Mesendoderm (in vitro differentiated cells): ENCODE measurements at regions not wholly inside any gene's neighbourhood (a gene's known extent, or its start where the extent isn't known, plus 50 kb on each side); places are given as distances from the start of the nearest gene placed in this dataset.

Experiments used
- DNase-seq: peaks from one replicate; pipeline ENCODE4 v3.0.0; 2013
- H2AK5ac ChIP-seq: 2 replicates; pipeline ENCODE4 v1.6.1; 2013; ENCODE audit warnings: low read length, inconsistent platforms
- H2BK120ac ChIP-seq: 2 replicates; pipeline ENCODE4 v1.6.1; 2013; ENCODE audit warnings: low read depth, mild to moderate bottlenecking, low read length, moderate library complexity, mixed read lengths
- H2BK15ac ChIP-seq: replicated peaks from 2 replicates; pipeline ENCODE4 v1.6.1; 2013; ENCODE audit warnings: low read depth, mild to moderate bottlenecking, moderate library complexity
- H2BK5ac ChIP-seq: 2 replicates; pipeline ENCODE4 v1.6.1; 2013; ENCODE audit warnings: low read length, inconsistent platforms
- H3K18ac ChIP-seq: 2 replicates; pipeline ENCODE4 v1.6.1; 2013; ENCODE audit warnings: mild to moderate bottlenecking, low read length, mixed read lengths
- H3K23ac ChIP-seq: one replicate; pipeline ENCODE4 v1.6.1; 2013; ENCODE audit warnings: low read length
- H3K27ac ChIP-seq: 2 replicates; pipeline ENCODE4 v1.5.1; 2013; ENCODE audit warnings: low read depth, mild to moderate bottlenecking, inconsistent platforms, low read length, moderate library complexity
- H3K27me3 ChIP-seq: 2 replicates; pipeline ENCODE4 v1.6.1; 2013; ENCODE audit warnings: low read length, control low read depth, mild to moderate bottlenecking, inconsistent platforms; ENCODE audit not compliant: insufficient read depth, poor library complexity
- H3K36me3 ChIP-seq: 2 replicates; pipeline ENCODE4 v1.6.1; 2013; ENCODE audit warnings: low read length, inconsistent platforms; ENCODE audit not compliant: control insufficient read depth, insufficient read depth
- H3K4ac ChIP-seq: one replicate; pipeline ENCODE4 v1.6.1; 2013; ENCODE audit warnings: low read depth, mild to moderate bottlenecking, low read length, moderate library complexity
- H3K4me1 ChIP-seq: 2 replicates; pipeline ENCODE4 v1.6.1; 2013; ENCODE audit warnings: low read depth, low read length, inconsistent platforms; ENCODE audit not compliant: control insufficient read depth
- H3K4me2 ChIP-seq: 2 replicates; pipeline ENCODE4 v1.6.1; 2013; ENCODE audit warnings: low read length
- H3K4me3 ChIP-seq: 2 replicates; pipeline ENCODE4 v1.5.1; 2013; ENCODE audit warnings: mild to moderate bottlenecking, low read length
- H3K56ac ChIP-seq: one replicate; pipeline ENCODE4 v1.6.1; 2013; ENCODE audit warnings: low read length
- H3K79me1 ChIP-seq: 2 replicates; pipeline ENCODE4 v1.6.1; 2013; ENCODE audit warnings: low read length, inconsistent platforms
- H3K79me2 ChIP-seq: 2 replicates; pipeline ENCODE4 v1.6.1; 2013; ENCODE audit warnings: mild to moderate bottlenecking, low read length; ENCODE audit not compliant: control insufficient read depth, insufficient read depth
- H3K9ac ChIP-seq: 2 replicates; pipeline ENCODE4 v1.6.1; 2013; ENCODE audit warnings: low read length, inconsistent platforms
- H4K5ac ChIP-seq: one replicate; pipeline ENCODE4 v1.6.1; 2013; ENCODE audit warnings: low read length
- H4K8ac ChIP-seq: one replicate; pipeline ENCODE4 v1.6.1; 2013; ENCODE audit warnings: low read depth, mild to moderate bottlenecking, control low read depth, low read length, moderate library complexity
- WGBS: extraction: QIAGEN DNeasy Blood & Tissue Kit; methylation state at CpG from one replicate; pipeline ENCODE4 v1.1.7; 2013; ENCODE audit warnings: low lambda C conversion rate, missing lambda C conversion rate; ENCODE audit not compliant: insufficient coverage; ENCODE audit errors: extremely low coverage; 5-methylcytosine and 5-hydroxymethylcytosine counted together

GRCh38 chr17:69981441-69981840 is 93.6 kb upstream of the KCNJ16 start:
- Histone ChIP-seq H2BK15ac (no peak overlapping the region), H3K27me3 (no peaks in the 10 kb centered on the region), H3K4me2 (no peak overlapping the region), H2AK5ac (no peak overlapping the region), H2BK5ac (no peak overlapping the region), H3K4me3 (no peak overlapping the region), H3K79me1 (no peaks in the 10 kb centered on the region), H2BK120ac (no peak overlapping the region), H3K4me1 (no peaks in the 10 kb centered on the region), H3K56ac (no peak overlapping the region), H3K18ac (no peak overlapping the region), H3K27ac (no peak overlapping the region), H3K4ac (no peak overlapping the region), H4K5ac (no peak overlapping the region), H3K9ac (no peak overlapping the region), H3K36me3 (no peaks in the 10 kb centered on the region), H3K23ac (no peak overlapping the region), H3K79me2 (no peaks in the 10 kb centered on the region), H4K8ac (no peak overlapping the region)
- DNase-seq = no peak
- no CpG with 5 or more reads among the region's 5 CpGs for WGBS

GRCh38 chr17:69995476-69995875 is 79.5 kb upstream of the KCNJ16 start:
- no peak overlapping the region for H4K5ac ChIP-seq
- H2BK120ac ChIP-seq = no peak overlapping the region
- H3K4me1 ChIP-seq = no peaks in the 10 kb centered on the region
- no peak overlapping the region for H3K18ac ChIP-seq
- no peak overlapping the region for H3K4ac ChIP-seq
- no peak overlapping the region for H3K9ac ChIP-seq
- no peak for DNase-seq
- WGBS = no CpG with 5 or more reads among the region's 2 CpGs
- no peaks in the 10 kb centered on the region for H3K36me3 ChIP-seq
- no peaks in the 10 kb centered on the region for H3K79me2 ChIP-seq
- no peak overlapping the region for H2BK15ac ChIP-seq
- H3K27ac ChIP-seq = no peak overlapping the region
- H3K27me3 ChIP-seq = no peaks in the 10 kb centered on the region
- H3K23ac ChIP-seq = no peak overlapping the region
- no peak overlapping the region for H3K4me2 ChIP-seq
- H3K4me3 ChIP-seq = no peak overlapping the region
- H3K56ac ChIP-seq = no peak overlapping the region
- no peak overlapping the region for H2AK5ac ChIP-seq
- H3K79me1 ChIP-seq = no peaks in the 10 kb centered on the region
- H2BK5ac ChIP-seq = no peak overlapping the region
- H4K8ac ChIP-seq = no peak overlapping the region

GRCh38 chr17:69997332-69997731 is 77.7 kb upstream of the KCNJ16 start:
- Histone ChIP-seq H3K4ac (no peak overlapping the region), H3K36me3 (no peaks in the 10 kb centered on the region), H2BK15ac (no peak overlapping the region), H3K27me3 (no peaks in the 10 kb centered on the region), H3K56ac (no peak overlapping the region), H2BK5ac (no peak overlapping the region), H2BK120ac (no peak overlapping the region), H3K27ac (no peak overlapping the region), H3K4me2 (no peak overlapping the region), H3K4me1 (no peaks in the 10 kb centered on the region), H4K8ac (no peak overlapping the region), H3K79me1 (no peaks in the 10 kb centered on the region), H2AK5ac (no peak overlapping the region), H3K9ac (no peak overlapping the region), H3K79me2 (no peaks in the 10 kb centered on the region), H4K5ac (no peak overlapping the region), H3K23ac (no peak overlapping the region), H3K4me3 (no peak overlapping the region), H3K18ac (no peak overlapping the region)
- DNase-seq = no peak

- Histone ChIP-seq H3K27ac (no peak overlapping the region), H4K5ac (no peak overlapping the region), H2BK5ac (no peak overlapping the region), H3K79me2 (no peaks in the 10 kb centered on the region), H2AK5ac (no peak overlapping the region), H3K27me3 (no peaks in the 10 kb centered on the region), H3K4me3 (no peak overlapping the region), H3K56ac (no peak overlapping the region), H3K4me1 (no peaks in the 10 kb centered on the region), H3K79me1 (no peaks in the 10 kb centered on the region), H4K8ac (no peak overlapping the region), H3K23ac (no peak overlapping the region), H2BK120ac (no peak overlapping the region), H3K18ac (no peak overlapping the region), H2BK15ac (no peak overlapping the region), H3K4me2 (no peak overlapping the region), H3K4ac (no peak overlapping the region), H3K36me3 (no peaks in the 10 kb centered on the region), H3K9ac (no peak overlapping the region)
- DNase-seq = no peak
- WGBS = no CpG with 5 or more reads among the region's 1 CpG
Measured at GRCh38 chr17:69999253-69999652, 75.8 kb upstream of the KCNJ16 start.

GRCh38 chr17:70006159-70006558 is 68.9 kb upstream of the KCNJ16 start:
- H2AK5ac ChIP-seq = no peak overlapping the region
- no peak overlapping the region for H3K27ac ChIP-seq
- H3K56ac ChIP-seq = no peak overlapping the region
- H2BK120ac ChIP-seq = no peak overlapping the region
- no peak overlapping the region for H3K9ac ChIP-seq
- no peaks in the 10 kb centered on the region for H3K79me1 ChIP-seq
- H3K18ac ChIP-seq = no peak overlapping the region
- no peak overlapping the region for H2BK5ac ChIP-seq
- no peaks in the 10 kb centered on the region for H3K4me1 ChIP-seq
- no peak overlapping the region for H2BK15ac ChIP-seq
- H3K4me3 ChIP-seq = no peak overlapping the region
- no peak overlapping the region for H3K4ac ChIP-seq
- no peaks in the 10 kb centered on the region for H3K36me3 ChIP-seq
- no peak overlapping the region for H4K5ac ChIP-seq
- no peak overlapping the region for H4K8ac ChIP-seq
- H3K23ac ChIP-seq = no peak overlapping the region
- no peak for DNase-seq
- H3K27me3 ChIP-seq = no peaks in the 10 kb centered on the region
- no CpG with 5 or more reads among the region's 4 CpGs for WGBS
- no peaks in the 10 kb centered on the region for H3K79me2 ChIP-seq
- no peak overlapping the region for H3K4me2 ChIP-seq

GRCh38 chr17:70011750-70012149 is 63.3 kb upstream of the KCNJ16 start:
- H3K36me3 ChIP-seq = no peaks in the 10 kb centered on the region
- no peak overlapping the region for H3K9ac ChIP-seq
- H3K27me3 ChIP-seq = no peaks in the 10 kb centered on the region
- no peak overlapping the region for H3K56ac ChIP-seq
- H2BK5ac ChIP-seq = no peak overlapping the region
- H3K79me2 ChIP-seq = no peaks in the 10 kb centered on the region
- H3K4ac ChIP-seq = no peak overlapping the region
- no peak overlapping the region for H4K8ac ChIP-seq
- no peaks in the 10 kb centered on the region for H3K4me1 ChIP-seq
- H3K4me3 ChIP-seq = no peak overlapping the region
- no peaks in the 10 kb centered on the region for H3K79me1 ChIP-seq
- no peak overlapping the region for H2BK120ac ChIP-seq
- H3K18ac ChIP-seq = no peak overlapping the region
- no CpG with 5 or more reads among the region's 1 CpG for WGBS
- no peak overlapping the region for H2AK5ac ChIP-seq
- H4K5ac ChIP-seq = no peak overlapping the region
- no peak overlapping the region for H3K23ac ChIP-seq
- H3K27ac ChIP-seq = no peak overlapping the region
- no peak overlapping the region for H3K4me2 ChIP-seq
- H2BK15ac ChIP-seq = no peak overlapping the region
- DNase-seq = no peak
